K562 (cell line): ENCODE measurements at regions not wholly inside any gene's neighbourhood (a gene's known extent, or its start where the extent isn't known, plus 50 kb on each side); places are given as distances from the start of the nearest gene placed in this dataset.

Source experiments
- ATAC-seq: fragments of 200-7000 bp; cut with Tn5 transposase; 3 replicates; pipeline ENCODE4 v1.9.1; 2020; ENCODE audit warnings: moderate library complexity
- BruUV-seq: library from RNA; stranded (reverse); fragments of 400-500 nt; replicated peaks from 2 replicates; lab custom pipeline; 2021; lab: Mats Ljungman, UMichigan
- CTCF ChIA-PET: fragments of 300-600 bp; formaldehyde crosslinking; extraction: SDS; loops from one replicate; lab custom pipeline; 2021; ENCODE audit warnings: low intra/inter-chr PET ratio; lab: Yijun Ruan, JAX
- POLR2A ChIA-PET: fragments of 300-600, 350-650 bp; sonication (Branson Sonifier 250); formaldehyde crosslinking; extraction: SDS; loops from one replicate; lab custom pipeline; 2021; ENCODE audit warnings: antibody characterized with exemption, inconsistent platforms; lab: Yijun Ruan, JAX
- DNase-seq, 4 experiments: peaks; one replicate each; pipeline versions ENCODE4 v3.0.0 to v3.0.0-alpha.2; 2011 to 2018; ENCODE audit warnings: low spot score in 3 of 4, mixed read lengths in 3 of 4; ENCODE audit errors: extremely low read depth in 1 of 4
- FAIRE-seq: peaks from 2 replicates; lab custom pipeline; 2011; peaks lifted over from hg19 to GRCh38; lab: Jason Lieb, UNC
- H2AFZ ChIP-seq: 2 replicates; pipeline ENCODE4 v1.6.0; 2011; ENCODE audit warnings: low read depth, low read length, control low read depth, inconsistent platforms
- H3K27ac ChIP-seq: fragments of 200-600 bp; 3 replicates; pipeline ENCODE4 v1.8.0; 2011; ENCODE audit warnings: low read depth, mild to moderate bottlenecking, control low read depth, inconsistent platforms, low read length, moderate library complexity, mixed read lengths; ENCODE audit errors: extremely low read depth
- H3K27me3 ChIP-seq, 2 experiments: fragments of 300-600 bp in 1 of 2; 2 replicates in 1 of 2; 3 replicates in 1 of 2; pipeline versions ENCODE4 v1.6.0 to v1.8.0; 2011; ENCODE audit warnings: inconsistent platforms in 2 of 2, low read length in 2 of 2, mild to moderate bottlenecking in 1 of 2, mixed read lengths in 1 of 2, moderate library complexity in 1 of 2; ENCODE audit not compliant: control insufficient read depth in 2 of 2, insufficient read depth in 2 of 2
- H3K36me3 ChIP-seq: fragments of 300-600 bp; 3 replicates; pipeline ENCODE4 v1.8.0; 2011; ENCODE audit warnings: mild to moderate bottlenecking, low read length, inconsistent platforms; ENCODE audit not compliant: control insufficient read depth, insufficient read depth
- H3K4me1 ChIP-seq, 2 experiments: fragments of 200-600 bp in 1 of 2; replicated peaks in 1 of 2; 2 replicates in 1 of 2; 3 replicates in 1 of 2; pipeline versions ENCODE4 v1.5.1 to v1.8.0; 2011; ENCODE audit warnings: inconsistent platforms in 2 of 2, low read length in 2 of 2, mild to moderate bottlenecking in 1 of 2, mixed read lengths in 1 of 2, moderate library complexity in 1 of 2; ENCODE audit not compliant: control insufficient read depth in 2 of 2, insufficient read depth in 2 of 2
- H3K4me2 ChIP-seq: 2 replicates; pipeline ENCODE4 v1.6.1; 2011; ENCODE audit warnings: low read length, control low read depth, inconsistent platforms, mixed read lengths; ENCODE audit not compliant: insufficient read depth
- H3K4me3 ChIP-seq: fragments of 200-600 bp; sonication (generic), shearing (Covaris generic); 2 replicates; pipeline ENCODE4 v1.5.1; 2016; ENCODE audit warnings: control low read depth, inconsistent platforms
- H3K79me2 ChIP-seq: fragments of 200-600 bp; 3 replicates; pipeline ENCODE4 v1.8.0; 2011; ENCODE audit warnings: low read length, inconsistent platforms; ENCODE audit not compliant: control insufficient read depth, insufficient read depth
- H3K9ac ChIP-seq, 2 experiments: 2 replicates each; pipeline versions ENCODE4 v1.6.0 to v1.6.1; 2011; ENCODE audit warnings: low read depth in 2 of 2, low read length in 2 of 2, control low read depth in 1 of 2, inconsistent platforms in 1 of 2, mild to moderate bottlenecking in 1 of 2, mixed read lengths in 1 of 2; ENCODE audit not compliant: insufficient read depth in 1 of 2
- H3K9me1 ChIP-seq: one replicate; pipeline ENCODE4 v1.6.0; 2011; ENCODE audit warnings: inconsistent platforms, mild to moderate bottlenecking, low read length, moderate library complexity; ENCODE audit not compliant: control insufficient read depth, insufficient read depth
- H3K9me3 ChIP-seq: replicated peaks from 2 replicates; pipeline ENCODE4 v1.5.1; 2011; ENCODE audit warnings: low read depth, low read length, inconsistent platforms; ENCODE audit not compliant: control insufficient read depth, insufficient read depth
- H4K20me1 ChIP-seq: replicated peaks from 2 replicates; pipeline ENCODE4 v1.6.1; 2011; ENCODE audit warnings: low read length, inconsistent platforms, mixed read lengths; ENCODE audit not compliant: control insufficient read depth, insufficient read depth
- CHD7 ChIP-seq: fragments of 200-600 bp; sonication (generic); IDR thresholded peaks from one replicate; pipeline ENCODE4 v1.6.1; 2012; ENCODE audit warnings: mild to moderate bottlenecking, low read depth, low read length, inconsistent platforms
- MED1 ChIP-seq: sonication (generic); formaldehyde crosslinking; IDR thresholded peaks from 2 replicates; pipeline ENCODE4 v1.8.1; 2023; ENCODE audit warnings: missing genetic modification reagents, borderline replicate concordance
- ZNF174 ChIP-seq: fragments of 250-450 bp; sonication (Bioruptor Pico); IDR thresholded peaks from 2 replicates; pipeline ENCODE4 v1.4.0; 2020; ENCODE audit warnings: mild to moderate bottlenecking
- ZNF316 ChIP-seq: fragments of 450-650 bp; IDR thresholded peaks from 2 replicates; pipeline ENCODE4 v1.6.1; 2016
- ZNF395 ChIP-seq: fragments of 200-800 bp; sonication (Bioruptor generic); IDR thresholded peaks from 2 replicates; pipeline ENCODE4 v1.6.1; 2017; ENCODE audit warnings: missing genetic modification characterization, missing compliant biosample characterization
- ZNF639 ChIP-seq, 2 experiments: fragments of 200-800 bp in 1 of 2; sonication (Bioruptor generic) in 1 of 2; sonication (generic) in 1 of 2; formaldehyde crosslinking in 1 of 2; IDR thresholded peaks in 1 of 2; conservative IDR thresholded peaks in 1 of 2; 2 replicates each; pipeline versions ENCODE4 v1.5.0 to v1.6.1; 2016 to 2020; ENCODE audit warnings: missing compliant biosample characterization in 1 of 2, missing genetic modification characterization in 1 of 2, missing genetic modification reagents in 1 of 2
- ZNF668 ChIP-seq: fragments of 250-450 bp; sonication (Bioruptor Pico); IDR thresholded peaks from 2 replicates; pipeline ENCODE4 v1.8.0; 2022; ENCODE audit warnings: mild to moderate bottlenecking, inconsistent platforms
- WGBS: fragments of 100-300 bp; shearing (Covaris generic); methylation state at CpG from one replicate; pipeline ENCODE4 v1.1.6; 2016; ENCODE audit warnings: low coverage, mixed read lengths; ENCODE audit not compliant: insufficient coverage; ENCODE audit errors: missing lambda C conversion rate; 5-methylcytosine and 5-hydroxymethylcytosine counted together
- in situ Hi-C: fragments of 300-500 bp; cut with MboI; formaldehyde crosslinking; loops from 4 replicates; pipeline ENCODE4 v1.15.0; 2018; ENCODE audit warnings: inconsistent platforms, mixed read lengths
- intact Hi-C: fragments of 100-400 bp; cut with micrococcal nuclease; formaldehyde crosslinking; loops from 2 replicates; pipeline ENCODE4 v1.14.2; 2022

GRCh38 chr16:62353355-62353754 is 317.1 kb upstream of the CDH8 start (continued):
- TF ChIP-seq ZNF639 (CRISPR knock-in tag; conservative IDR thresholded peaks at IDR 0.05 in 1 of 2, IDR thresholded peaks at IDR 0.05 in 1 of 2) (no peak), MED1 (CRISPR knock-in tag) (no peak), ZNF316 (no peak), ZNF395 (CRISPR knock-in tag) (no peak)
- TF ChIP-seq, all 486 proteins: peak for 0

GRCh38 chr16:62342216-62342615 is 306.0 kb upstream of the CDH8 start:
- WGBS = 0% methylated on average over 2 of the region's 2 CpGs
- FAIRE-seq = no peak
- Histone ChIP-seq H3K4me2 (no peak overlapping the region), H3K27ac (no peak overlapping the region), H3K4me3 (no peak overlapping the region), H3K9me3 (no peaks in the 10 kb centered on the region), H3K36me3 (no peaks in the 10 kb centered on the region), H3K9me1 (no peaks in the 10 kb centered on the region), H3K27me3 (no peaks in the 10 kb centered on the region), H2AFZ (no peak overlapping the region), H3K9ac (no peak overlapping the region), H3K79me2 (no peaks in the 10 kb centered on the region), H3K4me1 (no peaks in the 10 kb centered on the region), H4K20me1 (no peaks in the 10 kb centered on the region)
- no peak for DNase-seq
- ATAC-seq = no peak
- intact Hi-C loops = no loop called here
- no TSS peak for BruUV-seq
- in situ Hi-C loops = no loop called here
- ChIA-PET CTCF (no interaction called here), POLR2A (no interaction called here)
- no peak for TF ChIP-seq CHD7
- no peak for TF ChIP-seq ZNF668 (CRISPR knock-in tag)
- no peak for TF ChIP-seq ZNF174 (CRISPR knock-in tag)
